HG02642 (cell line): ENCODE measurements at regions not wholly inside any gene's neighbourhood (a gene's known extent, or its start where the extent isn't known, plus 50 kb on each side); places are given as distances from the start of the nearest gene placed in this dataset.
"Not testable (repeated sequence)": the region's sequence is repeated elsewhere in the genome, so short reads cannot be mapped to it uniquely, and the experiment has no call there.

Source experiments
- ATAC-seq: cut with Tn5 transposase; IDR thresholded peaks from one replicate; pipeline ENCODE4 v1.9.1; 2021; ENCODE audit warnings: mild to moderate bottlenecking; ENCODE audit not compliant: unreplicated experiment, poor library complexity

GRCh38 chr6:159595173-159595572 lies 97.9 kb downstream of the SOD2 start:
- no peak for ATAC-seq

- ATAC-seq = no peak
These were observed 98.3 kb downstream of the SOD2 start for GRCh38 chr6:159594750-159595117.

- no peak for ATAC-seq
These were observed 98.8 kb downstream of the SOD2 start for GRCh38 chr6:159594106-159594749.

- ATAC-seq = no peak
These were observed 102.2 kb downstream of the SOD2 start for GRCh38 chr6:159590835-159591234.

GRCh38 chr6:159586684-159587083 lies 106.4 kb downstream of the SOD2 start:
- ATAC-seq = no peak

- no peak for ATAC-seq
These were observed 110.3 kb downstream of the SOD2 start for GRCh38 chr6:159582736-159583135.

GRCh38 chr6:159578629-159579028 lies 114.4 kb downstream of the SOD2 start:
- ATAC-seq = no peak

- no peak for ATAC-seq
These were observed 115.5 kb downstream of the SOD2 start for GRCh38 chr6:159577564-159577963.

- ATAC-seq = no peak
These were observed 120.5 kb downstream of the SOD2 start for GRCh38 chr6:159572439-159573110.

GRCh38 chr6:159565181-159565710 lies 127.8 kb downstream of the SOD2 start:
- ATAC-seq = no peak

GRCh38 chr6:159564456-159564855 lies 128.6 kb downstream of the SOD2 start:
- no peak for ATAC-seq

- no peak for ATAC-seq
These were observed 136.0 kb downstream of the SOD2 start for GRCh38 chr6:159557031-159557430.

- ATAC-seq = no peak
These were observed 137.8 kb downstream of the SOD2 start for GRCh38 chr6:159555082-159555875.

- no peak for ATAC-seq
These were observed 151.7 kb downstream of the SOD2 start for GRCh38 chr6:159541296-159541695.

GRCh38 chr6:159540883-159541282 lies 152.2 kb downstream of the SOD2 start:
- no peak for ATAC-seq

GRCh38 chr6:159540152-159540551 lies 152.9 kb downstream of the SOD2 start:
- no peak for ATAC-seq

GRCh38 chr6:159538031-159538430 lies 155.0 kb downstream of the SOD2 start:
- not testable (repeated sequence) for ATAC-seq

GRCh38 chr6:159535656-159536350 lies 157.2 kb downstream of the SOD2 start:
- ATAC-seq = no peak

- ATAC-seq = no peak
These were observed 159.5 kb downstream of the SOD2 start for GRCh38 chr6:159533568-159533967.

- no peak for ATAC-seq
These were observed 160.0 kb downstream of the SOD2 start for GRCh38 chr6:159533016-159533415.

- ATAC-seq = no peak
These were observed 160.9 kb downstream of the SOD2 start for GRCh38 chr6:159532155-159532554.
